Body of pancreas (tissue), 4 donors: ENCODE measurements at regions not wholly inside any gene's neighbourhood (a gene's known extent, or its start where the extent isn't known, plus 50 kb on each side); places are given as distances from the start of the nearest gene placed in this dataset.

Experiments
- CTCF ChIP-seq, 7 experiments: fragments of 450-650 bp in 4 of 7; fragments of 200-600 bp in 3 of 7; sonication (generic) in 3 of 7; IDR thresholded peaks; one replicate each; pipeline ENCODE4 v1.5.1; 2016 to 2019; ENCODE audit warnings: antibody characterized with exemption in 7 of 7
- POLR2A ChIP-seq, 3 donors: fragments of 450-650 bp; IDR thresholded peaks; one replicate each; pipeline ENCODE4 v1.6.1; 2016; ENCODE audit warnings: antibody characterized with exemption in 3 of 3, mild to moderate bottlenecking in 2 of 3

GRCh38 chr5:52560366-52560765 is 227.3 kb upstream of the ITGA1 start:
- TF ChIP-seq CTCF (IDR thresholded peaks at IDR 0.05): no peak
- TF ChIP-seq POLR2A (IDR thresholded peaks at IDR 0.05): no peak
